ENCODE measurements at regions not wholly inside any gene's neighbourhood (a gene's known extent, or its start where the extent isn't known, plus 50 kb on each side); places are given as distances from the start of the nearest gene placed in this dataset.

DNA sequence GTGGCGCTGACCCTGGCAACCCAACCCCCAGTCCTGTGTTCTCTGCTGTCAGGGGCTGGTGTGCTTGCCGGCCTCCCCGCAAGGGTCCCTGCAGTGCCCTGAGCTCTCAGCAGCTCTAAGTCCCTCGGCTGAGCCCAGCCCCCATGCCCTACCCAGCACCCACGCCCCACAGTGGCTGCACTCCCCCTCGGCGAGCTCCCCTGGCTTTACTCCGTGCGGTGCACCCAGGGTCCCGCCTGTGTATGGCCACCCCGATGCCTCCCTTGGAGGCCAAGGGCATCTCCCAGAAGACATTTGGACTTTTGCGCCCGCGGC lies 72.5 kb upstream of the SHISAL1 start:
- TF ChIP-seq CTCF (conservative IDR thresholded peaks at IDR 0.05 in 1 of 2, IDR thresholded peaks at IDR 0.05 in 1 of 2; ENCODE audit: low read depth in 1 of 2, low read length in 2 of 2) (no peak), EZH2 (IDR thresholded peaks at IDR 0.05; ENCODE audit: low read length, missing control alignments) (no peak)
